H1 (cell line): ENCODE measurements at regions not wholly inside any gene's neighbourhood (a gene's known extent, or its start where the extent isn't known, plus 50 kb on each side); places are given as distances from the start of the nearest gene placed in this dataset.

ENCODE experiments used
- CTCF ChIA-PET: fragments of 300-600 bp; sonication (Branson Sonifier 250); formaldehyde crosslinking; loops from one replicate; lab custom pipeline; 2021; ENCODE audit not compliant: partially characterized antibody; lab: Charles Lee
- POLR2A ChIA-PET: fragments of 300-600 bp; sonication (Branson Sonifier 250); formaldehyde crosslinking; loops from one replicate; lab custom pipeline; 2021; ENCODE audit warnings: inconsistent platforms; ENCODE audit not compliant: partially characterized antibody; lab: Charles Lee
- DNase-seq, 2 experiments: peaks; one replicate each; pipeline versions ENCODE4 v3.0.0 to v3.0.0-alpha.2; 2010 to 2022; ENCODE audit warnings: low spot score in 2 of 2, low read depth in 1 of 2, mixed read lengths in 1 of 2
- FAIRE-seq: peaks from 2 replicates; lab custom pipeline; 2011; peaks lifted over from hg19 to GRCh38; lab: Jason Lieb, UNC
- H2AFZ ChIP-seq: 2 replicates; pipeline ENCODE4 v1.8.1; 2012; ENCODE audit warnings: low read length, inconsistent platforms
- H2AK5ac ChIP-seq: 2 replicates; pipeline ENCODE4 v1.6.1; 2013; ENCODE audit warnings: low read depth, low read length
- H2BK120ac ChIP-seq: replicated peaks from 2 replicates; pipeline ENCODE3; 2013; ENCODE audit warnings: low read depth, low read length, inconsistent platforms
- H2BK12ac ChIP-seq: 2 replicates; pipeline ENCODE4 v1.6.1; 2013; ENCODE audit warnings: low read depth, low read length
- H2BK15ac ChIP-seq: 2 replicates; pipeline ENCODE4 v1.6.1; 2013; ENCODE audit warnings: low read length
- H2BK20ac ChIP-seq: 2 replicates; pipeline ENCODE4 v1.6.1; 2013; ENCODE audit warnings: low read length
- H2BK5ac ChIP-seq: 2 replicates; pipeline ENCODE4 v1.6.1; 2013; ENCODE audit warnings: low read depth, low read length
- H3K14ac ChIP-seq: 2 replicates; pipeline ENCODE4 v1.6.1; 2013; ENCODE audit warnings: inconsistent platforms; ENCODE audit not compliant: insufficient read length
- H3K18ac ChIP-seq: 2 replicates; pipeline ENCODE4 v1.6.1; 2013; ENCODE audit warnings: low read length; ENCODE audit errors: extremely low read depth
- H3K23ac ChIP-seq: 2 replicates; pipeline ENCODE4 v1.6.1; 2013; ENCODE audit warnings: inconsistent platforms; ENCODE audit not compliant: insufficient read length
- H3K23me2 ChIP-seq: 2 replicates; pipeline ENCODE4 v1.6.1; 2013; ENCODE audit warnings: low read depth, low read length
- H3K27ac ChIP-seq: 2 replicates; pipeline ENCODE4 v1.6.1; 2011; ENCODE audit warnings: low read depth, low read length, inconsistent platforms
- H3K27me3 ChIP-seq, 4 experiments: replicated peaks in 1 of 4; 1 replicate in 1 of 4; 2 replicates in 3 of 4; pipeline versions ENCODE4 v1.6.1 to v1.8.1; 2011 to 2013; ENCODE audit warnings: low read length in 3 of 4, mild to moderate bottlenecking in 3 of 4, inconsistent platforms in 2 of 4, mixed read lengths in 2 of 4, moderate library complexity in 1 of 4; ENCODE audit not compliant: control insufficient read depth in 3 of 4, insufficient read depth in 3 of 4; ENCODE audit errors: extremely low read depth in 1 of 4
- H3K36me3 ChIP-seq, 4 experiments: 2 replicates each; pipeline versions ENCODE4 v1.6.1 to v1.8.1; 2011 to 2013; ENCODE audit warnings: mild to moderate bottlenecking in 4 of 4, low read length in 3 of 4, moderate library complexity in 2 of 4, control low read depth in 1 of 4, inconsistent platforms in 1 of 4; ENCODE audit not compliant: insufficient read depth in 4 of 4, control insufficient read depth in 2 of 4
- H3K4ac ChIP-seq: replicated peaks from 2 replicates; pipeline ENCODE3; 2013; ENCODE audit warnings: low read length, low read depth, mixed read lengths, inconsistent platforms; ENCODE audit not compliant: insufficient read length
- H3K4me1 ChIP-seq, 4 experiments: replicated peaks in 1 of 4; 1 replicate in 1 of 4; 2 replicates in 3 of 4; pipeline versions ENCODE4 v1.6.1 to v1.8.1; 2011 to 2013; ENCODE audit warnings: low read length in 3 of 4, inconsistent platforms in 2 of 4, mixed read lengths in 1 of 4; ENCODE audit not compliant: insufficient read depth in 4 of 4, control insufficient read depth in 3 of 4
- H3K4me2 ChIP-seq, 2 experiments: 2 replicates each; pipeline versions ENCODE4 v1.6.1 to v1.8.1; 2011 to 2013; ENCODE audit warnings: low read depth in 2 of 2, low read length in 2 of 2, control low read depth in 1 of 2, inconsistent platforms in 1 of 2, mild to moderate bottlenecking in 1 of 2; ENCODE audit not compliant: insufficient read depth in 1 of 2
- H3K4me3 ChIP-seq, 4 experiments: fragments of 200-600, 300-600 bp in 1 of 4; sonication (generic), shearing (Covaris generic), sonication (Bioruptor Twin) in 1 of 4; 2 replicates each; pipeline versions ENCODE4 v1.5.1 to v1.8.1; 2011 to 2016; ENCODE audit warnings: low read length in 4 of 4, low read depth in 3 of 4, control low read depth in 2 of 4, inconsistent platforms in 2 of 4, mild to moderate bottlenecking in 2 of 4, mixed read lengths in 1 of 4, moderate library complexity in 1 of 4; ENCODE audit not compliant: insufficient read depth in 2 of 4; ENCODE audit errors: extremely low read depth in 1 of 4
- H3K56ac ChIP-seq: replicated peaks from 2 replicates; pipeline ENCODE3; 2013; ENCODE audit warnings: low read depth, mild to moderate bottlenecking, mixed read lengths, low read length, inconsistent platforms; ENCODE audit not compliant: insufficient read length
- H3K79me1 ChIP-seq: 2 replicates; pipeline ENCODE4 v1.6.1; 2013; ENCODE audit warnings: low read depth, low read length, control low read depth
- H3K79me2 ChIP-seq, 2 experiments: 2 replicates each; pipeline versions ENCODE4 v1.6.1 to v1.8.1; 2012 to 2013; ENCODE audit warnings: low read length in 2 of 2, mild to moderate bottlenecking in 2 of 2, inconsistent platforms in 1 of 2; ENCODE audit not compliant: insufficient read depth in 2 of 2, control insufficient read depth in 1 of 2
- H3K9ac ChIP-seq, 4 experiments: replicated peaks in 1 of 4; 1 replicate in 1 of 4; 2 replicates in 3 of 4; pipeline versions ENCODE4 v1.6.1 to v1.8.1; 2011 to 2013; ENCODE audit warnings: low read depth in 3 of 4, low read length in 3 of 4, control low read depth in 2 of 4, mild to moderate bottlenecking in 2 of 4, moderate library complexity in 2 of 4, inconsistent platforms in 1 of 4; ENCODE audit errors: extremely low read depth in 1 of 4
- H3K9me3 ChIP-seq, 2 experiments: 2 replicates each; pipeline versions ENCODE4 v1.6.1 to v1.8.1; 2012 to 2013; ENCODE audit warnings: mild to moderate bottlenecking in 2 of 2, moderate library complexity in 2 of 2, control low read depth in 1 of 2, inconsistent platforms in 1 of 2, low read depth in 1 of 2, low read length in 1 of 2, mixed read lengths in 1 of 2; ENCODE audit not compliant: insufficient read depth in 2 of 2
- H4K20me1 ChIP-seq, 2 experiments: replicated peaks in 1 of 2; 2 replicates each; pipeline versions ENCODE3 to v1.8.1; 2011 to 2013; ENCODE audit warnings: inconsistent platforms in 2 of 2, low read length in 2 of 2, mild to moderate bottlenecking in 1 of 2; ENCODE audit not compliant: insufficient read depth in 2 of 2, control insufficient read depth in 1 of 2
- H4K5ac ChIP-seq: 2 replicates; pipeline ENCODE4 v1.6.1; 2013; ENCODE audit warnings: low read length, low read depth, mixed read lengths, inconsistent platforms; ENCODE audit not compliant: insufficient read length
- H4K8ac ChIP-seq: 2 replicates; pipeline ENCODE4 v1.8.0; 2013; ENCODE audit warnings: mild to moderate bottlenecking, moderate library complexity, low read length, inconsistent platforms; ENCODE audit not compliant: insufficient read depth; ENCODE audit errors: extremely low read depth
- H4K91ac ChIP-seq: replicated peaks from 2 replicates; pipeline ENCODE3; 2013; ENCODE audit warnings: low read length, mixed read lengths, inconsistent platforms; ENCODE audit not compliant: insufficient read length
- BACH1 ChIP-seq: IDR thresholded peaks from 2 replicates; pipeline ENCODE4 v1.6.1; 2012; ENCODE audit warnings: low read length, improper control_type of control experiment
- CEBPB ChIP-seq: IDR thresholded peaks from 2 replicates; pipeline ENCODE4 v1.6.1; 2012; ENCODE audit warnings: low read depth, low read length
- CTCF ChIP-seq, 3 experiments: IDR thresholded peaks; 1 replicate in 2 of 3; 2 replicates in 1 of 3; pipeline versions ENCODE4 v1.5.1 to v1.6.1; 2011; ENCODE audit warnings: low read length in 3 of 3, mild to moderate bottlenecking in 3 of 3, inconsistent platforms in 2 of 3, low read depth in 1 of 3, moderate library complexity in 1 of 3; ENCODE audit not compliant: insufficient read depth in 1 of 3; ENCODE audit errors: control extremely low read depth in 1 of 3
- JUN ChIP-seq: IDR thresholded peaks from 2 replicates; pipeline ENCODE4 v1.6.1; 2011; ENCODE audit warnings: low read depth, mild to moderate bottlenecking, improper control_type of control experiment, low read length
- MAFK ChIP-seq: IDR thresholded peaks from 2 replicates; pipeline ENCODE4 v1.6.1; 2012; ENCODE audit warnings: low read depth, mild to moderate bottlenecking, improper control_type of control experiment, low read length
- NRF1 ChIP-seq: IDR thresholded peaks from 2 replicates; pipeline ENCODE4 v1.6.1; 2011; ENCODE audit warnings: mild to moderate bottlenecking, low read depth, low read length, improper control_type of control experiment
- POU5F1 ChIP-seq: IDR thresholded peaks from 2 replicates; pipeline ENCODE4 v1.6.1; 2011; ENCODE audit warnings: low read depth, mild to moderate bottlenecking, low read length, moderate library complexity
- TAF1 ChIP-seq: IDR thresholded peaks from 2 replicates; pipeline ENCODE4 v1.6.1; 2011; ENCODE audit warnings: mild to moderate bottlenecking, low read depth, low read length
- TCF12 ChIP-seq: IDR thresholded peaks from 2 replicates; pipeline ENCODE4 v1.6.1; 2011; ENCODE audit warnings: low read depth, mild to moderate bottlenecking, low read length
- TEAD4 ChIP-seq: IDR thresholded peaks from 2 replicates; pipeline ENCODE4 v1.6.1; 2012; ENCODE audit warnings: low read depth, low read length, inconsistent platforms, mixed read lengths
- WGBS, 2 experiments: shearing (Covaris generic) in 1 of 2; methylation state at CpG; one replicate each; pipeline versions ENCODE4 v1.1.6 to v1.1.7; 2013 to 2015; ENCODE audit warnings: low lambda C conversion rate in 2 of 2, mixed read lengths in 2 of 2, inconsistent platforms in 1 of 2, low coverage in 1 of 2, missing lambda C conversion rate in 1 of 2; ENCODE audit not compliant: insufficient replicate concordance in 2 of 2, insufficient coverage in 1 of 2, insufficient read length in 1 of 2; ENCODE audit errors: extremely low coverage in 1 of 2, missing lambda C conversion rate in 1 of 2; 5-methylcytosine and 5-hydroxymethylcytosine counted together

GRCh38 chr18:10264260-10264659, 190.2 kb upstream of the APCDD1 start:
- no peak overlapping the region for H2BK120ac ChIP-seq
- H2BK15ac ChIP-seq: no peak overlapping the region
- H3K23ac ChIP-seq: no peak overlapping the region
- H2AFZ ChIP-seq: no peak overlapping the region
- H3K36me3 ChIP-seq: no peaks in the 10 kb centered on the region
- H4K5ac ChIP-seq: no peak overlapping the region
- H2BK5ac ChIP-seq: no peak overlapping the region
- H3K9ac ChIP-seq: no peak overlapping the region
- H4K91ac ChIP-seq: no peak overlapping the region
- H3K27me3 ChIP-seq: no peaks in the 10 kb centered on the region
- CTCF ChIA-PET: interaction anchor here (0.8 kb wide), 1 partner anchor 13 kb away, joined by 4 read pairs; no protein-coding TSS in a partner anchor
- H3K4me3 ChIP-seq: no peak overlapping the region
- H2BK20ac ChIP-seq: no peak overlapping the region
- H3K4ac ChIP-seq: no peak overlapping the region
- H3K4me1 ChIP-seq: no peaks in the 10 kb centered on the region
- H3K9me3 ChIP-seq: peaks cover 0 to 7% of the 10 kb centered on the region in 2 experiments; a peak in 2 of 4 replicates
- H3K27ac ChIP-seq: no peak overlapping the region
- no peaks in the 10 kb centered on the region for H3K79me1 ChIP-seq
- no peaks in the 10 kb centered on the region for H4K20me1 ChIP-seq
- TF ChIP-seq CTCF (IDR thresholded peaks at IDR 0.05; ENCODE audit: control extremely low read depth in 1 of 3, insufficient read depth in 1 of 3, low read depth in 1 of 3, low read length in 3 of 3): no peak
- TF ChIP-seq NRF1: no peak
- no peak for TF ChIP-seq JUN
- no peak for TF ChIP-seq TCF12
- TF ChIP-seq TAF1: no peak
- TF ChIP-seq BACH1: no peak
- no peak for TF ChIP-seq POU5F1
- TF ChIP-seq CEBPB: no peak
- TF ChIP-seq TEAD4: no peak
- TF ChIP-seq MAFK: no peak
- TF ChIP-seq, all 59 proteins: peak for 0
- DNase-seq: no peak
- 88% methylated on average over 7 of the region's 7 CpGs; no CpG with 5 or more reads in 1 of the 2 experiments for WGBS, 2 experiments
- Histone ChIP-seq H2AK5ac (no peak overlapping the region), H3K4me2 (no peak overlapping the region), H3K18ac (no peak overlapping the region), H4K8ac (peak overlapping the region; percentile 41; the same call in 1 of the 2 replicates), H2BK12ac (no peak overlapping the region), H3K14ac (no peak overlapping the region), H3K23me2 (no peaks in the 10 kb centered on the region), H3K56ac (no peak overlapping the region), H3K79me2 (no peaks in the 10 kb centered on the region)
- POLR2A ChIA-PET: no interaction called here
- no peak for FAIRE-seq
